ENCODE measurements at regions not wholly inside any gene's neighbourhood (a gene's known extent, or its start where the extent isn't known, plus 50 kb on each side); places are given as distances from the start of the nearest gene placed in this dataset.

GRCh38 chr16:77636615-77637014 is 85.7 kb upstream of the NUDT7 start:
- no peaks in the 10 kb centered on the region for H3K9me3 ChIP-seq (replicated peaks; ENCODE audit: insufficient read depth, low read length)
- H4K20me1 ChIP-seq (ENCODE audit: insufficient read depth, low read length), result no peaks in the 10 kb centered on the region
- no peak overlapping the region for H3K9ac ChIP-seq (ENCODE audit: low read length)
- H3K79me2 ChIP-seq (ENCODE audit: low read length), result no peaks in the 10 kb centered on the region
- no peak overlapping the region for H3K4me2 ChIP-seq (ENCODE audit: low read depth, low read length)
- no peak overlapping the region for H3K4me3 ChIP-seq (ENCODE audit: low read length)
- no peak for DNase-seq
- TF ChIP-seq EZH2phosphoT487 (IDR thresholded peaks at IDR 0.05; ENCODE audit: low read length), result no peak
- TF ChIP-seq EZH2 (optimal IDR thresholded peaks at IDR 0.05; ENCODE audit: low read depth, low read length), result no peak
- TF ChIP-seq CTCF (IDR thresholded peaks at IDR 0.05; ENCODE audit: low read length), result no peak
- no peak overlapping the region for H2AFZ ChIP-seq (ENCODE audit: low read length)
- no peaks in the 10 kb centered on the region for H3K36me3 ChIP-seq (replicated peaks; ENCODE audit: insufficient read depth, low read length)
- H3K27ac ChIP-seq (ENCODE audit: low read length), result no peak overlapping the region
- H3K4me1 ChIP-seq (ENCODE audit: low read length), result no peaks in the 10 kb centered on the region
- H3K27me3 ChIP-seq (replicated peaks; ENCODE audit: insufficient read depth, low read length), result no peaks in the 10 kb centered on the region
- H3K9me2 ChIP-seq (replicated peaks; ENCODE audit: insufficient read depth, low read length), result no peaks in the 10 kb centered on the region
- no peaks in the 10 kb centered on the region for H3F3A ChIP-seq (ENCODE audit: insufficient read depth, low read length)

- no peak overlapping the region for H3K27ac ChIP-seq (ENCODE audit: low read length)
- no peaks in the 10 kb centered on the region for H4K20me1 ChIP-seq (ENCODE audit: insufficient read depth, low read length)
- H3K27me3 ChIP-seq (replicated peaks; ENCODE audit: insufficient read depth, low read length), result no peaks in the 10 kb centered on the region
- no peak overlapping the region for H2AFZ ChIP-seq (ENCODE audit: low read length)
- no peaks in the 10 kb centered on the region for H3K4me1 ChIP-seq (ENCODE audit: low read length)
- no peak overlapping the region for H3K4me2 ChIP-seq (ENCODE audit: low read depth, low read length)
- H3K36me3 ChIP-seq (replicated peaks; ENCODE audit: insufficient read depth, low read length), result no peaks in the 10 kb centered on the region
- H3K79me2 ChIP-seq (ENCODE audit: low read length), result no peaks in the 10 kb centered on the region
- H3K9me3 ChIP-seq (replicated peaks; ENCODE audit: insufficient read depth, low read length), result no peaks in the 10 kb centered on the region
- no peak for TF ChIP-seq EZH2 (optimal IDR thresholded peaks at IDR 0.05; ENCODE audit: low read depth, low read length)
- TF ChIP-seq EZH2phosphoT487 (IDR thresholded peaks at IDR 0.05; ENCODE audit: low read length), result no peak
- TF ChIP-seq CTCF (IDR thresholded peaks at IDR 0.05; ENCODE audit: low read length), result no peak
- no peak overlapping the region for H3K4me3 ChIP-seq (ENCODE audit: low read length)
- H3F3A ChIP-seq (ENCODE audit: insufficient read depth, low read length), result no peaks in the 10 kb centered on the region
- H3K9ac ChIP-seq (ENCODE audit: low read length), result no peak overlapping the region
- no peaks in the 10 kb centered on the region for H3K9me2 ChIP-seq (replicated peaks; ENCODE audit: insufficient read depth, low read length)
- DNase-seq, result no peak
These were observed 84.4 kb upstream of the NUDT7 start for GRCh38 chr16:77637940-77638339.

GRCh38 chr16:77643176-77643575 is 79.1 kb upstream of the NUDT7 start:
- TF ChIP-seq EZH2phosphoT487 (IDR thresholded peaks at IDR 0.05; ENCODE audit: low read length) (no peak), CTCF (IDR thresholded peaks at IDR 0.05; ENCODE audit: low read length) (no peak), EZH2 (optimal IDR thresholded peaks at IDR 0.05; ENCODE audit: low read depth, low read length) (no peak)
- H3K79me2 ChIP-seq (ENCODE audit: low read length), result no peaks in the 10 kb centered on the region
- H3K9me2 ChIP-seq (replicated peaks; ENCODE audit: insufficient read depth, low read length), result no peaks in the 10 kb centered on the region
- no peaks in the 10 kb centered on the region for H3K4me1 ChIP-seq (ENCODE audit: low read length)
- no peaks in the 10 kb centered on the region for H3F3A ChIP-seq (ENCODE audit: insufficient read depth, low read length)
- no peak overlapping the region for H3K4me2 ChIP-seq (ENCODE audit: low read depth, low read length)
- no peaks in the 10 kb centered on the region for H3K27me3 ChIP-seq (replicated peaks; ENCODE audit: insufficient read depth, low read length)
- H3K36me3 ChIP-seq (replicated peaks; ENCODE audit: insufficient read depth, low read length), result no peaks in the 10 kb centered on the region
- DNase-seq, result no peak
- no peak overlapping the region for H2AFZ ChIP-seq (ENCODE audit: low read length)
- H3K9me3 ChIP-seq (replicated peaks; ENCODE audit: insufficient read depth, low read length), result no peaks in the 10 kb centered on the region
- no peaks in the 10 kb centered on the region for H4K20me1 ChIP-seq (ENCODE audit: insufficient read depth, low read length)
- H3K27ac ChIP-seq (ENCODE audit: low read length), result no peak overlapping the region
- no peak overlapping the region for H3K9ac ChIP-seq (ENCODE audit: low read length)
- no peak overlapping the region for H3K4me3 ChIP-seq (ENCODE audit: low read length)
